AG10803 (cell line): ENCODE measurements at regions not wholly inside any gene's neighbourhood (a gene's known extent, or its start where the extent isn't known, plus 50 kb on each side); places are given as distances from the start of the nearest gene placed in this dataset.

ENCODE experiments used
- DNase-seq: peaks from one replicate; pipeline ENCODE4 v3.0.0; 2010; ENCODE audit warnings: low read depth
- H3K4me3 ChIP-seq: 2 replicates; pipeline ENCODE4 v1.5.1; 2011; ENCODE audit warnings: mild to moderate bottlenecking, low read length, control low read depth
- CTCF ChIP-seq: conservative IDR thresholded peaks from 2 replicates; pipeline ENCODE4 v1.5.1; 2011; ENCODE audit warnings: mild to moderate bottlenecking, low read length, control low read depth, inconsistent platforms

- no peak for TF ChIP-seq CTCF
- DNase-seq, result no peak
- H3K4me3 ChIP-seq, result no peak overlapping the region
Measured at GRCh38 chr3:26763723-26764122, 141.2 kb downstream of the LRRC3B start.

GRCh38 chr3:26766031-26766430 lies 143.5 kb downstream of the LRRC3B start:
- H3K4me3 ChIP-seq, result no peak overlapping the region
- no peak for DNase-seq
- no peak for TF ChIP-seq CTCF

- H3K4me3 ChIP-seq, result no peak overlapping the region
- TF ChIP-seq CTCF, result no peak
- DNase-seq, result no peak
Measured at GRCh38 chr3:26768068-26768651, 145.6 kb downstream of the LRRC3B start.

- no peak overlapping the region for H3K4me3 ChIP-seq
- no peak for DNase-seq
- no peak for TF ChIP-seq CTCF
Measured at GRCh38 chr3:26799679-26800317, 177.2 kb downstream of the LRRC3B start.

GRCh38 chr3:26807272-26807671 lies 184.7 kb downstream of the LRRC3B start:
- DNase-seq, result no peak
- no peak overlapping the region for H3K4me3 ChIP-seq
- no peak for TF ChIP-seq CTCF

- TF ChIP-seq CTCF, result no peak
- DNase-seq, result no peak
- H3K4me3 ChIP-seq, result no peak overlapping the region
Measured at GRCh38 chr3:26825454-26825853, 202.9 kb downstream of the LRRC3B start.

GRCh38 chr3:26827169-26827568 lies 204.6 kb downstream of the LRRC3B start:
- H3K4me3 ChIP-seq, result no peak overlapping the region
- no peak for TF ChIP-seq CTCF
- no peak for DNase-seq
